Fibroblast of peridontal ligament (primary cell): ENCODE measurements at regions not wholly inside any gene's neighbourhood (a gene's known extent, or its start where the extent isn't known, plus 50 kb on each side); places are given as distances from the start of the nearest gene placed in this dataset.
"Not testable (repeated sequence)": the region's sequence is repeated elsewhere in the genome, so short reads cannot be mapped to it uniquely, and the experiment has no call there.

Experiments
- DNase-seq: peaks from one replicate; pipeline ENCODE4 v3.0.0-alpha.2; 2010; ENCODE audit errors: extremely low read depth

DNA sequence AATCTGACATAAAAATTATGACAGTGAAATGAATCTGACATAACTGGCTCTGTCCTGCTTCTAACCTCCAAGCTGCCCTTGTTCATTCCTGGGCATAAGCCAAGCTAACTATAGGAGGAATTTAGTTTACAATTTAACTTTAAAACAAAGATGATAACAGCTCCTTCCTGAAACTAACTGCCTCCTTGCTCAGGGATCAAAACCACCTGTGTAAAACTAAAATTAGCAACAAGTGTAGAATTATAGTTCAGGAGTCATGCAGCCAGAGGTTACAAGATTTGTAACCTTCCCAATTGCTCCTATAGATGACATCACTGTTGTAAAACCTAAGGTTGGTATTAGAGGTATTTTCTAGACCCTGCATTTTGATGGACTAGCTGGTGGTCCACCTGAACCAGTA, 256.4 kb upstream of the POM121L12 start:
- no peak for DNase-seq

DNA sequence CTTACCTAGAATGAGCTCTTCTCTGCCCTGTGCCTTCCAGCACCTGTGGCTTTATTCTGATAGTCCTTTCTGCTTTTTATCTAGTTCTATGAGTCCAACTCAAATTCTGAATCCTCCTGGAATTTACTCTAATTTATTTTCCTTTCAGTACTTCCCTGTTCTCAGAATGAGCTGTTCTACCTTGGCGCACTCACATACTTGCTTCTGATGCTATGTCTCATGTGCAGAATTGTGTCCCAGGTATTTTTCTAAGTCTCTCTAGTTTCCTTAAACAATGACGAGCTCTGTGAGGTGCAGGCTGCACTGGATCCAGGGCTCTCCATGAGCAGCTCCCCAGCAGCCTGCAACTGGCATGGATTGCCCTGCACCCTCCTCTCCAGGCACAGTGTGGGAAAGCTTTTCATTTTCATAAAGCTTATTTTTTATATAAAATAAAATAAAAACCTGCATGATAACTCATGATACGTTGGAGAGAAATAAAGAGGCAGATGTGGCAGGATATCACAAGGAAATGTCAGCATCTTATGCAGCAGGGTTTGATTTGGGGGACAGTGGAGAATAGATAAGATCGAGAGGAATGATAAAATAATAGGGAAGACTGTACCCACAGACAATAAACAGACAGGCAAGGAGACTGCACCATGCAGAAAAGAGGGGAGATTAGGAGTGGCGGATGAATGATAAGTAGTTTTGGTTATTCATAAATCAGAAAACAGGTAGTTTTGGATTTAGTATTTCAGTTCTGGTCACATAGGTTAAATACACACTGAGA, 258.2 kb upstream of the POM121L12 start:
- DNase-seq = no peak

DNA sequence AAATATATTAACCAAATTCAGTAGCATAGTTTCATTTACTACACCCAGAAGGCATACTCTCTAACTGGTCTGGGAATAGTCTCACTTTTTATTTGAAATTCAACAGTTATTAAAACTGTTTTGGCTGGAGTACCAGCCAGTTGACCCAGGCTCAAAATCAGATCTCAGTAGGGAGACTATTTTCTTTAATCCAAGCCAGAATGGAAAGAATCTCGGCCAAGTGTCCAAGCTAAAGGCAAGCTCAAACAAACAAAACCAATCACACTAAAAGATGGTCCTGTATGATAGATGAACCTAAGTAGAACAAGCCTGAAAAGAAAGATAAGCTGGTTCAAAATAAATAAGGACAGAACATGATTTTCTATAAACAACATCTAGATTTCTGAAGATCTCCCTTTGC, 259.6 kb upstream of the POM121L12 start:
- DNase-seq = no peak

DNA sequence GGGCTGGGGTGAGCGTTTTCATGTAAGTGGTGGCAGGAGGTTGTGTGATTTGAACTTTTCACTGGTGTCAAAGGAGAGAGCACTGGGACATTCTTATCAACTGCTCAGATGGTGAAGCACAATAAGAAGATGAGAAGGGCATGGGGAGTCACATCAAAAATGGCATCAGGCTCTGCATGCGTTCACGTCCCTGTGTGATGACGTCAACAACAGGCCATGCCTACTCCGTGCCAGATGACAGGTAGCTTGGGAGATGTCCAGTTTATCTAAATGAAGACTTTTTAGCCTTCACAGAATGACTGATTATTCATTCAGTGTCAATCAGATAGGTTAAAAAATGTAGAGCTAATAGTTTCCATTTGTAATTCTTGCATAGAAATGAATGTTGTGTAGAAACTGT, 264.3 kb upstream of the POM121L12 start:
- DNase-seq = no peak

DNA sequence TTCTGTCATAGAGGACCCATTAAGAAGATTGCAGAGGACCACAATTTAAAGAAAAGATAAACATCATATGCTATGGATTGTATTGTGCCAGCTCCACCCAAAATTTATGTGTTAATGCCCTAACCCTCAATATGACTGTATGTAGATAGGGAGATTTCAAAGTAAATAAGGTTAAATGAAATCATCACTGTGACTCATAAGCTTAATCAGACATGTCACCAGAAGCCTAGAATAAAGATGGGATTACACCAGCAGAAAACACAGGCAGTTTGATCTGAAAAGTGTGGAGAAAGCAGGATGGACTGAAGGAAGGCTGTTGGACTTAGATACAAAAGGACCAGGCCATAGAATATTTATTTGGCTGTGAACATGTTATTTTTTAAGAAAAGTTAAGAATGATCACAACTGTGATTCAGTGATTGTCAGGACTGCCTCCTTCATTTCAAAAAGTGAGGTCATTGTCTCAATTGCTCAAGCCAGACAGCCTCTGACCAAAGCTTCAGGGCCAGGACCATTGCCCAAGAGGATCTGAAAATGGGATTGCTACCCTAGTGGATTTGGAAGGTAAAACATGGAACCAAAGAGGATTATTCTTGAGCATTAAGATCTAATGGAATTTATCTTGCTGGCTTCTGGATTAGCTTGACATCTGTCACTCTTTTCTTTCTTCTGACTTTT, 270.8 kb upstream of the POM121L12 start:
- DNase-seq = no peak

DNA sequence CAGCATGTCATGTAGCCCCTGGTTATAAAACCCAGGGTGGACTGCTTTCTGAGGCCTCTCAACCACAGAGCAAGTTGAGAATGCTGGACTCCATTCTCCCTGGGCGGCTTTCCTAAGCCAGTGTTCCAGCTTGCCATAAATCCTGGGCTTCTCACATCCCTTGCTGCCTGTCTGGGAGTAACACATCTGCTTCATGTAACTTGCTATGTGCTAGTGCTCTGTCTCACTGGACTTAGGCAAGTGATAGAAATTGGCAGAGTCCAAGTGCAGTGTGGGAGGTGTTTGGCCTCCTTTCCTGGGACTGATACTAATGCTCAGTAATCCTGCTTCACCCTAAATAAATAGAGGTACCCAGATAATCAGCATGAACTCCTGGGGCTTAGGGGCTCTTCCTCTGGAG, 277.1 kb upstream of the POM121L12 start:
- no peak for DNase-seq

DNA sequence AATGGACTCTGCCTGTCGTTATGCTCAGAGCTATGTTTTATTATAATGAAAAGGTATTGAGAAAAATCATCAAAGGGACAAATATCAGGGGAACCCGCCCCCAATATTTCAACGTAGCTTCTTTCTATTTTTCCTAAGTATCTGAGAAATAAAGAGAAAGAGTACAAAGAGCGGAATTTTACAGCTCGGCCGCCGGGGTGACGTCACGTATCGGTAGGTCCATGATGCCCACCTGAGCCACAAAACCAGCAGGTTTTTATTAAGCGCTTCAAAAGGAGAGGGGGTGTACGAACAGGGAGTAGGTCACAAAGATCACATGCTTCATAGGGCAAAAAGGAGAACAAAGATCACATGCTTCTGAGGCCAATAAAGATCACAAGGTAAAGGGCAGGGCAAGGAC, 281.6 kb upstream of the POM121L12 start:
- DNase-seq = no peak

DNA sequence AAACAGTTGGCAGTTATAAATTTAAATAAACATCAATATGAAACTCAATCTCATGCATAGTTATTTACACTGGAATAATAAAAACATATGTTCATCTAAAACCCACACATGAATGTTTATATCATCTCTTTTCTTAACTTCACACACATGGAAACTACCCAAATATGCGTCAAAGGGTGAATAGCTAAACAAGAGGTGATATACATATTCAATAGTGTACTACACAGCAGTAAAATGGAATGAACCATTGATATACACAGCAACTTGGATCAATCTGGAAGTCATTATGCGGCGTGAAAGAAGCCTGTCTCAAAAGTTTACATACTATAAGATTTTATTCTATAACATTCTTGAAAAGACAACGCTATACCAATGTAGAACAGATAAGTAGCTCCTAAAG, 282.5 kb upstream of the POM121L12 start:
- no peak for DNase-seq

DNA sequence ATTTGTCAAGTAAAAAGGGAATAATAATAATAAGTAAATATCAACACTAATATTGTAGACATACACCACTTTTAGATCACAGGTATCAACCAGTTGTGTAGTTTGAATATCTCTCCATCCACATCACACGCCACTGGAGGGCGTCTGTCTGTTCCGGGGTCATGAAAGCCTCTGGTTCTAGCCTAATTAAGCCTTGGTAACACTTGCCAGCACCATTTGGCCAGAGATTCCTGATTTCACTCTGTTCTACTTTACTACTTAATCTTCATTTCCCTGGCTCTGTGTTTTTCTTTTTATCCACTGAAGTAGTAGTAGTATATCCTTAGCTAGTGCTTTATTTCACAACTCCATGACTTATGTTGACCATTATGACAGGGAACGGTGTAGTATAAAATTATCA, 285.6 kb upstream of the POM121L12 start:
- DNase-seq = no peak

DNA sequence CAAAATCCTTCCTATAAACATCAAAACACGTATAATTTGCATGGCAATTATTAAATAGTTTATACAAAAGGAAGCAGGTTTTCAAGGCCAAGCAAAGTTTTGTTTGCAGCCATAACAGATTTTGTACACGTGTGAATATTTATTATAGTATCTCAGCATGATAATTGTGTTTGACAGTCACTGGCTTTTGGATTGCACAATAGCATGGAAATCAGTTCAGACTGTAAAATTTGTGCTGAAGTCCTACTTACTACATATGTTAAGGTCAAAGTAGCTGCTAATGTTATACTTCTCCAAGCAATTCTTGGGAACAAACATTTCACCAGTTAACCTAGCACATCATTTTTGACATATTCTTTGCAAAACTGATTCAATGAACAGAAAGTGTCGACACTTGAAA, 287.6 kb upstream of the POM121L12 start:
- no peak for DNase-seq

DNA sequence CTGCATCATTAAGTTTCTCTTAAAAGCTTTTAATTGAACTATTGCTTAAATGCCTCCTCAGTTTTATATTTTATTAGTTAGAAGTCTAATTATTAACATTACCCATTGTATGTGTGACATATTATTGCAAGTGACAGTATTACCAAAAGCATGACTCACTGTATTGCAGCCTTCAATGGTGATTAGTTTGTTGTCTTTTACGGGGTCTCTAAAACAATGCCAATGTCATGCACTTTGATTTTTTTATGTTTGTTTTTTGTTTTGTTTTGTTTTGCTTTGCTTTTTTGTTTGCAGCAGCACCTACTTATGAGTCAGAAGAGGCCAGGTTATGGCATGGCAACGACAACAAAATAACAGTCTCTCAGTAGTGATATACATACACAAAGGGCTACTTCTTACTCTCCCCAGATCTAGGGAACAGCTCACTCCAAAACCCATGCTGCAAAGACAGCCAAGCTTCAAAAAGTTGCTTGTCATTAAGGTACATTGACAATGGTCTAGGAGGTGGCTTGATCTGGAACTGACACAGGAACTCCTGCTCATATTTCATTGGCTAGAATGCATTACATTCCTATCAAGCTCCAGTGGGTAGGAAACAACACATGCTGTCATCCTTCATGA, 293.7 kb upstream of the POM121L12 start:
- no peak for DNase-seq

DNA sequence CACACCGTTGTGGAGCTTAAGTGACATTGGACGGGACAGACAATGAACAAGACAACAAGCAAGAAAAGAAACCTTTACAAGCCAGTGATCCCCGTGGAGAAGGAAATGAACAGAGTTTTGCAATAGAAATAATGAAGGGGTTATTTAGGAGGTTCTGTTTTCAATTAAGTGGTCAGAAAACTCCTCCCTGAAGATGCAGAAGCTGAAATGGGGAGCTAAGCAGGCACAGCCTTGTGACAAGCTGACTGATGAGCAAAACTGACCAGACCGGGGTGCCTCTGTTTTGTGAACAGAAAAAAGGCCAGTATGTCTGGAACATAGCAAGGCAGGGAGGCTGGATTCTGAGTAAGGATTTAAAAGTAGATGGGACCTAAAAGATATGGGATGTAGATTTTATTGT, 299.8 kb upstream of the POM121L12 start:
- DNase-seq = no peak

DNA sequence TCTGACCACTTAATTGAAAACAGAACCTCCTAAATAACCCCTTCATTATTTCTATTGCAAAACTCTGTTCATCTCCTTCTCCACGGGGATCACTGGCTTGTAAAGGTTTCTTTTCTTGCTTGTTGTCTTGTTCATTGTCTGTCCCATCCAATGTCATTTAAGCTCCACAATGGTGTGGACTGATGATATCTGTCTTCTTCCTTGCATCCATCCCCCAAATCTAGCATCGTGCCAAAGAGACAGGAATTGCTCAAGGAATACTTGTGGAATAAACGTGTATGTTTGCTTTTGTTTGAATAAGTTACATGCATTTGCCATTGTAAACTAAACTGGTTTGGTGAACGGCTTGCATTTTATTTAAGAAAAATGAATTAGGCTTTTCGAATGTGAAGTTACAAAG, 306.8 kb upstream of the POM121L12 start:
- not testable (repeated sequence) for DNase-seq

DNA sequence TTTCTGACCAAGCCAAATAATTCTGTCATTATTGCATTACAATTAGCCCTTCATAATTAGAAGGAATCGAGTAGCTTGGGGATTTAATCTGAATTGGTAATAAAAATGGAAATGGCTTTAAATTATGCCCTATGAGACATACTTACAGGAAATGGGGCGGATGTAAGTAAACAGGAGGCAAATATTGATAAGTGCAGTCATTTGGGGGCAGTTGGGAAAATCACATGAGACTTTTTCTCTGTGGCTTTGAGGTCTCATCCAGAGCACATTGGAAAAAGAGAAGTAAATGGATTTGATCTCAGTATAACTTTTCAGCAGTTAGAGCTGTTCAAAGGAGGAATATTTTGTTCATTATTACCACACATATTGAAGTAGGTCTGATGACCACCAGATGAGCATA, 307.8 kb upstream of the POM121L12 start:
- DNase-seq = no peak

DNA sequence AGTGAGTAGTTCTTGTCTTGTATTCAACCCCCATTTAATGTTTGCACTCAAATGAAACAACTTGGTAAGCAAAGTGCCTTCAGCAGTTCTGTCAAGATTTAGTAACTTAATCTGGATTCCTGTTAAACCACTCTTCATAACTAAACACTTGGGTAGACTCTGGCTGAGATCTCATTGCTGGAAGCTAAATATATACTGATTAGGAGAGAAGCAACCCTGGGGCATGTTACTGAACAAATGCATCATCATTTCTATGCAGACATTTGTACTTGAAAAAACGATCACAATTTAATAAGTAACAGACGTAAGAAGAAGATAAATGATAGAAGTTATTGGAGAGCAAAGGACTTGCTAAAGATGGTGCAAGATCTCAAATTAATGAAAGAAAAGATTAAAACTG, 308.4 kb upstream of the POM121L12 start:
- no peak for DNase-seq

DNA sequence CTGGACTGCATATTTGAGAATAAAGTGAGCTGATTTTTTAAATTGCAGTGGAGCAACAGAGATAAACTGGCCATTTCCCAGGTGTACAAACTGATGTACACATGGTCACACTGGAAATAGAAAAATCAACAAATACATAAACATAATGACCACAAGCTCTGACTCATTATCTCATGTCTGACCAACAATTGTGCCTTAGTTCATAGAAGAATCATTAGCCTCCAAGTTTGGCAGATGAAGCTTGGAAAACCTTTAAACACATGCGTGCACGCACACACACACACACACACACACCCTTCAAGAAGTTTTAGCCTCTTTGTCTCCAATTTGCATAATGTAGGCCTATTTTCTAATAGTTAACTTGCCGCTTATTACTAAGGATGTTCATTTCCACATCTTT, 308.9 kb upstream of the POM121L12 start:
- DNase-seq = no peak

DNA sequence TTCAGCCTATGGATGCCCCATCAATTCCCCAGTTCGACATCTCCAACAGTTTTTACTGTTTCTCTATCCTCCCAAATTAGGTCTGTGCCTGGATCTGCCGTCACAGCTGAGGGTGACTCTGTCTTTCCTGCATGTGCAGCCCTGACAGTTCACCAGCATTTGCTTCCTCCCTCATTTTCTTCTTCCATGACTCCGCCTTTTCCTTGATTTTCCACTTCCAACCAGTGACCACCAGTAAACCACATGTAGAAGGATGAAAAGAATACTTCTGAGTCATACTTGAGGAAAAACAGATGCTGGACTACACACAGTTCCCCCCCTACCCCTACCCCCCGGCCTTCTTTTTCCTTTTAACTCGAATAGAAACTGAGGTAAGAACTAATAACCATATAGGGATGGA, 311.8 kb upstream of the POM121L12 start:
- DNase-seq = no peak

DNA sequence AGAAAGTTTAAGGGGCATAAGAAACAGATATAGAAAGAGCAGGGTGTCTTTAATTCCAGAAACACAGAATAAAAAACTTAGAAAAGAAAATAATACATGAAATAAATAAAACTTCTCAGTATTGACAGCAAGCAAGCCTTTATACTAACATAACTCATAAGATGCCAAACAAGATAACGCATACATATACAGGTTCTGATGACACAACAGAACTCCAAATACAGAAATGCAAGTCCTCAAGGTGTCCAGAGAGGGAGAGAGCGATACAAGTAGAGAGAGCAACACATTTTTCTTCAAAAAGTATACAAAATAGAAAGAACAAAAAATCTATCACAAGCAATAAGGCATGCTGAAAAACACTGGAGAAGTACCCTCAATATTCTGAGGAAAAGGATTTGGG, 314.6 kb upstream of the POM121L12 start:
- no peak for DNase-seq

DNA sequence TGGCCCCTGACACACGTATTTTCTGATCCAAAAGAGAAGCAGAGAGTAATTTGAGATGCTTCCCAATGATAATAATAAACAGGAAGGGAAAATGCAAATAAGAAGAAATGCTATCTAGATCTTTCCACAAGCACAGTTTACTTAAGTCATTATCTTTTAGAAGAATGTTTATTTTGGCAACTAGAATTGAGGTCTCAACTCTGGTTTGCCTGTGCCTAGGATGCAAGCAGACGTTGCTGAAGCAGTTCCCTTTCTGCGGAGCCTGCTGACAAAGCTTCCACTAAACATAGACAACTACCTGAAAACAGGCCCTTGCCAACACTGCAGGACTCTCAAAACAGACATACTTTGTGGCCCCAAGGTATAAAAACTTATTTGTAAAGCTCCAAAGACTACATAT, 315.8 kb upstream of the POM121L12 start:
- no peak for DNase-seq

DNA sequence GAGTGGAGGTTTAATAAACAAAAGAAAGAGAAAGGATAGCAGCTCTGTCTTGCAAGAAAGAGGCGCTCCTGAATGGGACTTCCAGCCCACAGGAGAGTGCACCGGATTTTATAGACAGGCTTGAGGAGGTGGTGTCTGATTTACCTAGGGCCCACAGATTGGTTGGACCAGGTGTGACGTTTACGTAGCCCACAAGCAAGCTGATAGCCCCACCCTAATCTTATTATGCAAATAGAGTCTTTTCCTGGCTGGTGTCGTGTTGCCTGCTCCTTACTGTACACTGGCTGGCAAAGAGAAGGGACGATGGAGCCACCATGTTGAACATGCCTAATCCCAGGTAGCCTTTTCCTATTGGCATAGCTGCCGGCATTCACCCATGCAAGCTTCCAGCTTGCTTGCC, 319.7 kb upstream of the POM121L12 start:
- DNase-seq = no peak

DNA sequence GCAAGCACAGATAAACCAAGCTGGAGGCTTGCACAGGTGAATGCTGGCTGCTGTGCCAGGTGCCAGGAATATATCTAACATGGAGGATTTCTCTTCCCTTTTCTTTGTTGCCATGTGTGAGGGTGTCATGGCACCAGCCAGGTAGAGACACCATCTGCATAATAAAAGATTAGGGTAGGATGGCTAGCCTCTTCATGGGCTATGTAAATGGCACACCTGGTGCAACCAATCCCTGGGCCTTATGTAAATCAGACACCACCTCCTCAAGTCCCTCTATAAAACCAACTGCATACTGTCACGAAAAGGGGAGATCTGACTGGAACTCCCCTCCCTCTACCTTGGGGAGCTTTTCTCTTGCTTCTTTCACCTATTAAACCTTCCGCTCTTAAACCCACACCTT, 322.5 kb upstream of the POM121L12 start:
- DNase-seq = no peak

DNA sequence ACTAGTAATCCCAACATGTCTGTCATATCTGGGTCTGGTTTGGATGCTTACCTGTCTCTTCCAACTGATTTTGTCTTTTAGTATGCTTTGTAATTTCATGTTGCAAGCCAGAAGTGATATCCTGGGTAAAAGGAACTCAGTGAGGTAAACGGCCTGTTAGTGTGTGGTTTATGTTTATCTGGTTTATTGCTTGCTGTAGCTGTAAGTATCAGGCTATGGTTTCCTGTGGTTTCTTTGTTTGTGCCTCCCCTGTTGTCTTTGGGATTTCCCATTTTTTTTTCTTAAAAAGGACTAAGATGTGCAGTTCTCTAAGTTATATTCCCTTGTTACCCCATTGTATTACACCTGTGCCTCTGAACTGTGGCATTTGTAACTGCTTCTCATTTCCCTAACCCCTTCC, 323.5 kb upstream of the POM121L12 start:
- no peak for DNase-seq

DNA sequence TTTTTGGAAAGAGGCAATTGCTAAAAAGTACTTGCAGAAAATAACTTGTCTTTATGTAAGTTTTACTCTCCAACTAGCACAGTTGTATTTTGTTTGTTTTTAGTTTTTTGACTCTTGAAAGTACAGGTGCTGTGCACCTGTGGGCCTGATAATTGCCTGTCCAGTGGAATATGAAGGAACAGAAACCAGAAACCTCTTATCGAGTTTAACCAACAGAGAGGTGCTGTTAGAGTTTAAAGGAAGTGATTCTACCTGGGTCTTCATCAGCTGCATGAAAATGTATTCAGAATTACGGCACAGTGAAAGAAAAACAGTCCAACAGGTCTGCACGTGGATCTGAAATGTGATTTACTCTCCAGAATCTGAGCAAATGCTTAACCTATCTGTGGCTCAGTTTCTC, 326.6 kb upstream of the POM121L12 start:
- DNase-seq = no peak
